GM06990 (cell line): ENCODE measurements at regions not wholly inside any gene's neighbourhood (a gene's known extent, or its start where the extent isn't known, plus 50 kb on each side); places are given as distances from the start of the nearest gene placed in this dataset.

Experiments used
- DNase-seq: peaks from one replicate; pipeline ENCODE4 v3.0.0-alpha.2; 2011; ENCODE audit not compliant: insufficient read length; ENCODE audit errors: extremely low read depth
- H3K27me3 ChIP-seq: replicated peaks from 2 replicates; pipeline ENCODE4 v1.6.0; 2011; ENCODE audit warnings: low read length; ENCODE audit not compliant: control insufficient read depth, insufficient read depth
- H3K36me3 ChIP-seq: 2 replicates; pipeline ENCODE4 v1.5.1; 2011; ENCODE audit warnings: low read length; ENCODE audit not compliant: control insufficient read depth, insufficient read depth
- H3K4me3 ChIP-seq: replicated peaks from 2 replicates; pipeline ENCODE4 v1.5.1; 2011; ENCODE audit warnings: low read depth, mild to moderate bottlenecking, control low read depth, low read length
- TF ChIP-seq, protein P1 (sequence below): IDR thresholded peaks from 2 replicates; pipeline ENCODE4 v1.5.1; 2011; ENCODE audit warnings: low read length, control low read depth, mild to moderate bottlenecking, inconsistent platforms; ENCODE audit not compliant: insufficient read depth, poor library complexity, severe bottlenecking

DNA sequence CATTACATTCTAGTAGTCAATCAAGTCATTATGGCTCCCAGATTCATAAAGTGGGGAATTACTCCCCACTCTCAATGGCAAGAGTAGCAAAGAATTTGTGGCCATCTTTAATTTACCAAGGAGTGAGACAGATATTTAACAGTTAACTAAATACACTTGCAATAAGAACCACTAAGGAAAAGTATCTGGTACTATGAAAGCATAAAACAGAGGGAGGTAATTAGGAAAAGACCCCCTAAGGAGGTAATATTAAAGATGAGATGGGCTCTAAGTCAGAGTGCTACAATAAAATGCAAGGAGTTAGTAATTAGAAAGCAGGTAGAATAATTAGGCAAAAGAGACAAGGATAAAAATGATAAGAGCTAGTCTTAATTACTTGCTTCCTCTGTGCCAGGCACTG lies 301.9 kb downstream of the CHL1 start:
- no peaks in the 10 kb centered on the region for H3K36me3 ChIP-seq
- no peak for DNase-seq
- H3K4me3 ChIP-seq, result no peak overlapping the region
- H3K27me3 ChIP-seq, result no peaks in the 10 kb centered on the region
- TF ChIP-seq, protein P1, sequence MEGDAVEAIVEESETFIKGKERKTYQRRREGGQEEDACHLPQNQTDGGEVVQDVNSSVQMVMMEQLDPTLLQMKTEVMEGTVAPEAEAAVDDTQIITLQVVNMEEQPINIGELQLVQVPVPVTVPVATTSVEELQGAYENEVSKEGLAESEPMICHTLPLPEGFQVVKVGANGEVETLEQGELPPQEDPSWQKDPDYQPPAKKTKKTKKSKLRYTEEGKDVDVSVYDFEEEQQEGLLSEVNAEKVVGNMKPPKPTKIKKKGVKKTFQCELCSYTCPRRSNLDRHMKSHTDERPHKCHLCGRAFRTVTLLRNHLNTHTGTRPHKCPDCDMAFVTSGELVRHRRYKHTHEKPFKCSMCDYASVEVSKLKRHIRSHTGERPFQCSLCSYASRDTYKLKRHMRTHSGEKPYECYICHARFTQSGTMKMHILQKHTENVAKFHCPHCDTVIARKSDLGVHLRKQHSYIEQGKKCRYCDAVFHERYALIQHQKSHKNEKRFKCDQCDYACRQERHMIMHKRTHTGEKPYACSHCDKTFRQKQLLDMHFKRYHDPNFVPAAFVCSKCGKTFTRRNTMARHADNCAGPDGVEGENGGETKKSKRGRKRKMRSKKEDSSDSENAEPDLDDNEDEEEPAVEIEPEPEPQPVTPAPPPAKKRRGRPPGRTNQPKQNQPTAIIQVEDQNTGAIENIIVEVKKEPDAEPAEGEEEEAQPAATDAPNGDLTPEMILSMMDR, result no peak

DNA sequence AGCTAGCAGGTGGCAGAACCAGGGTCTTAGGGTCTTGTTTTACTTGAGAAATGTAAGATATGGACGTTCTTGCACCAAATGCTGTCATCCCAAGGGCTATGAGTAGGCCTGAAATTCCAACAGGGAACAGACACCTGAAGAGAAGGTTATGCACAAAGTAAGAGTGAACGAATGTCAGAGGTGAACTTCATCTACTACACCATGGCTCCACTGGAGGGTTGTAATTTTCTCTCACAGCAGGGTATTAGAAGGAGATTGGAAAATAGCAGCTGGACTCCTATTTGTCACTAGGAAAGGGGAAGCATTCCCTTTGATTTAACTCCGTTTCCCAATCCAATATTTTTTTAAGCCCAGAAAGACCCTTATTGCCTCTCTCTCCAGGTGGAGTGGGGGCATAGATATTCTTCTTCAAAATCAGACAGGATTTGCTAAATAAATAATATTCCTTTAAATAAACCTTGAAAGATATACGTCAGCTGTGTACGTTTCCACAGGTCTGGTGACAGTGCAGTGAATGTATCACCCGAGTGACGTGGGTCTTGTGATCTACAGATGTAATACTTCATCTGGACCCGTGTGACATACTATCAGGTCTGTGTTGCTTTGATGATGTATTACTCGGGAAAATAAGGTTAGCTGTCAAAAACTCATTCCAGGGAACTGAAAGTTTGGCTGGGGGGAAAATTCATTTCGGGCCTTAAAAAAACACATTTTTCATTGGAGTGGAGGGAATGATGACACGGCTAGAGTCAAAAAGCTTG lies 302.6 kb downstream of the CHL1 start:
- TF ChIP-seq, protein P1, result no peak
- Histone ChIP-seq H3K27me3 (no peaks in the 10 kb centered on the region), H3K4me3 (no peak overlapping the region), H3K36me3 (no peaks in the 10 kb centered on the region)
- no peak for DNase-seq

DNA sequence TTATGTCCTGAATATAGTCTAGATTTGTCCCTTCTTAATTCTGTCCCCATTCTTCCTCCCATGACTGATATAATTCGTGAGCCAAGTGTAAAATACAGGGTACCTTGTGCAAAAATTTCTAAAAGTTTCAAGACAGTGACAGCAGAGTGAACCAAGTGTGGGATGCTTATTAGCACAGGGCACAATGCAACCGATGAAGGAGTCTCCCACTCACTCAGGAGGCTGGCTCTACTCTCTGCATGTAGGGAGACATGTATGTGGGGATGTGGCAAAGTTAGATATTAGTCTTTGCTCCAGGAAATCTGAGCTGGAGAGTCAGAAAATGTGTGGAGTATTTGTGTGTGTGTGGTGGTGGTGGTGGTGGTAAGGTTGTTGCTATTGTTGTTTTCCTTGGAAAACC lies 305.9 kb downstream of the CHL1 start:
- TF ChIP-seq, protein P1, result no peak
- no peaks in the 10 kb centered on the region for H3K36me3 ChIP-seq
- H3K27me3 ChIP-seq, result no peaks in the 10 kb centered on the region

DNA sequence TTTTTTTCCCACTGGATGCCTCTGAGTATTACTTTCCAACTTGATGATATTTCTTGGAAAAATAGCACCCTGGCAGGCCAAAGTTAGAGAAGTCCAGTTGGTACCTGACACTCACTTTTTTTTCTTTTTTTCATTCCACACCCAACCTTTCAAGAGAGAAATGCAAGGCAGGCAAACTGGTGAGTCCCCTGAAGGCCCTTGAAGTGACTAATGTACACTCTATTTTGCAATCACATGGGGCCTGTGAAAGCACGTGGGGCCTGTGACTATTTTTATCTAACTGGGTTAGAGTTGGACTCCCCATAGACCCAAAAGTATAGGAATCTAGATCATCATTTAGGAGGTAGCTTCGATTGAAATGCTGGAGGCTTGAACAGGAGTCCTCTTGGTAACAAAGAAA lies 316.7 kb downstream of the CHL1 start:
- no peaks in the 10 kb centered on the region for H3K27me3 ChIP-seq
- no peak for DNase-seq
- H3K36me3 ChIP-seq, result no peaks in the 10 kb centered on the region
- no peak overlapping the region for H3K4me3 ChIP-seq
- TF ChIP-seq, protein P1, result no peak

More for the DNA sequence above, 305.9 kb downstream of the CHL1 start:
- H3K4me3 ChIP-seq, result no peak overlapping the region
- no peak for DNase-seq

DNA sequence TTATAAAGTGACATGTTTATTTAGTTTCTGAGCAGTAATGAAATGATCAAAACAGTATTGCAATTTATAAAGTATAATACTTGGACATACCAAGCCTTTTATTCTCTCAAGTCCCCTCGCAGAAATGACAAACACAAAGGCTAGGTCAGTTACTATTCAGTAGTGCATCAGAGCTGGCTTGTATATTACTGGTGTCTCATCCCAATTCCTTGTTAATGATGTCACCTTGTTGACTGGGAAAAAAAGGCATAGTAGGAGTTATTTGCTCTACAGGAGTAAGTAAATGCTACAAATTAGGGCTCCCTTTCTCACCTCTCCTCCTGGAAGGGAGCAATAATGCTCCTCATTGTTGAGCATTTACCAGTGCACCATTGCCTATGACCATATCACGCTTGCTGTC lies 317.6 kb downstream of the CHL1 start:
- TF ChIP-seq, protein P1, result no peak
- no peaks in the 10 kb centered on the region for H3K27me3 ChIP-seq
- DNase-seq, result no peak
- no peak overlapping the region for H3K4me3 ChIP-seq
- no peaks in the 10 kb centered on the region for H3K36me3 ChIP-seq
